ENCODE measurements at regions not wholly inside any gene's neighbourhood (a gene's known extent, or its start where the extent isn't known, plus 50 kb on each side); places are given as distances from the start of the nearest gene placed in this dataset.

- TF ChIP-seq POLR2A (IDR thresholded peaks at IDR 0.05) (no peak), CTCF (IDR thresholded peaks at IDR 0.05) (no peak)
Measured at GRCh38 chr12:77401064-77401769, 335.8 kb upstream of the E2F7 start.
